T-helper 2 cell (primary cell): ENCODE measurements at regions not wholly inside any gene's neighbourhood (a gene's known extent, or its start where the extent isn't known, plus 50 kb on each side); places are given as distances from the start of the nearest gene placed in this dataset.
"Not testable (repeated sequence)": the region's sequence is repeated elsewhere in the genome, so short reads cannot be mapped to it uniquely, and the experiment has no call there.

ENCODE experiments used
- DNase-seq, 5 experiments: peaks; one replicate each; pipeline versions ENCODE4 v3.0.0 to v3.0.0-alpha.2; 2012 to 2022

- no peak for DNase-seq
Measured at GRCh38 chr6:133055441-133055966, 185.7 kb upstream of the EYA4 start.

DNA sequence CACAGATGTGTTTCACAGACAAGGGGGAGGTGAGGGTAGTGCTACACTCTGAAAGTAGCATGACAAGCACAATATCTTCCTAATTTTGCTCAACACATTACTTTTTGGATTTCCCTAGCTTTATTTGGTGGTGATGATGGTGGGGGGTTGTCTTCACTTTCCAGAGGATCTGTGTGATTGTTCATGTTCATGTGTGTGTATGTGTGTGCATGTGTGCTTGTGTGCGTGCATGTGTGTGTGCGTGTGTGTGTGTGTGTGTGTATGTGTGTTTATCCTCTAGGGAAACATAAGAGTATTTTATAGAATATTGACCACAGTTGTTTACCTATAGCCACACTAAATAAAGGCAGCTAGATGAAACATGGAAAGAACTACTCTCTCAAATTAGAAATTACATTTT is 183.8 kb upstream of the EYA4 start:
- no peak for DNase-seq

- DNase-seq, result no peak
Measured at GRCh38 chr6:133062077-133062476, 179.1 kb upstream of the EYA4 start.

DNA sequence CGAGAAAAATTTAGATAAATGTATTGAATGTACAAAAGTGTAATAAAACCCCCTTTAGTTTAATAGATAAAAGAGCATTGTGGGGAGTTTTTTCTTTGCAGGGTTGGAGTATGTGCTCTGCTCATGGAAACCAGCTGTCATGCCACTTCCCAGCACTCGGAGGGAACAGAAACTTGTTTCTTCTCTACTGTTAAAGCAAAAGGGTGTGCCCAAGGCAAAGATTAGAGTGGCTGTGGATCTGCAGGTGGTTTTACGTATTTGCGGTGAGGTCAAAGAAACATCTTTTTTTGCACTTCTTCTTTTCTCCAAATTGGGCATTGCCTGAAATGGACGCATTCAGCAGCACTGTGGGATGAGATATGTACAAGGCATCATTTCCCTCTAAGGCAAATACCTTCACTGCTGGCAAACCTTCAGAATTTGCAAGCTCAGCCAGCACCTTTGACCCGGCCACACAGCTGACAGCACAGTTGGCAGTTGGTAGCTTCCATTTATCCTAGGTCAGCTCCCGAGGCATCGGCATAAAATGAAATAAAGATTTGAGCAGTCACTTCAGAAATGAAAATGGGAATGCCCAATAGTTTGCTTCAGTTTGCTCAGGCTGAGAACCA is 178.4 kb upstream of the EYA4 start:
- DNase-seq, result no peak

GRCh38 chr6:133067960-133068359 is 173.2 kb upstream of the EYA4 start:
- no peak for DNase-seq

DNA sequence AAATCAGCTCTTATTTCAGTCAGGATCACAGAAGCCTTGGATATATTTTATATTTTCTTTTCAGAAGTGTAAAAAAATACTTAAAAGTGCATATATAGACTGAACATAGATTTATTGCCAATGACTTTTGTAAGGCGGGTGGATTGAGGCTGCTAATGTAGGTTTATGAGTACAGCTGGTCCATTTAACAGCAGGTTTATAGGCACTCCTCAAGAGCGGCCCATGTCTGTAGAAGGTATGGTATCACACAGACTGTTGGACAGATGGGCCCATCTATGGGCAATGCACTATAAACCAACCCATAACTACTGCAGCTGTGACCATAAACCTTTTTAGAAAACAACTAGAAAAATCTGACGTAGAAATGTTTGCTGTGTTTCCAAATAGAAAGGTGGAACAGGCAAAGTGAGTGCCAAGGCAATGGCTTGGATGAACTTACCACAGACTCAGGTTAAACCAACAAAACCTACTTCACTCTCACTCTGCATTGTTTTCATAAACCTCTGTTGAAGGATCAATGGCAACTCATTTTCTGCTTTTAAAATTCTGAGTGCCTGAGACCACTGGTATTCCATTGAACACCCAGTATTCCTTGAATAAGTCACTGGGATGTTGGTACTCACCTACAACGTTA is 170.6 kb upstream of the EYA4 start:
- no peak for DNase-seq

- DNase-seq, result no peak
Measured at GRCh38 chr6:133079901-133080300, 161.3 kb upstream of the EYA4 start.

- no peak for DNase-seq
Measured at GRCh38 chr6:133083248-133083967, 157.7 kb upstream of the EYA4 start.

- no peak for DNase-seq
Measured at GRCh38 chr6:133085471-133085870, 155.7 kb upstream of the EYA4 start.

- no peak for DNase-seq
Measured at GRCh38 chr6:133085896-133086295, 155.3 kb upstream of the EYA4 start.

GRCh38 chr6:133088931-133089695 is 152.0 kb upstream of the EYA4 start:
- no peak for DNase-seq

DNA sequence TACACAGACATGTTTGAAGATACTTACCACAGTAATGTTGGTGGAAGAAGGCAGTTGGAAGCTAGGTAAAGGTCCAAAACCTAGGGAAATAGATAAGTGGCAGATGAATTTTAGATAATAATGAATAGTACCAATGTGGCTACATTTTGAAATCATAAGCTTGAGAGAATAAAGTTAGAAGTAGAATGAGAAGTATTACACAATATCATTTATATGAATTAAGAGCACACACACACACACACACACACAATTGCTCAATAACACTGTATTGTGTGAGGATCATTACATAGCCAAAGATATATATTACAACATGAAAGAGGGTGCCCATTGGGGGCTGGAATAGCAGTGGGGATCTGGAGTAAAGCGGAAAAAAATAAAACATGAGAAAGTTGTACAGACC is 149.0 kb upstream of the EYA4 start:
- no peak for DNase-seq

- no peak for DNase-seq
Measured at GRCh38 chr6:133092771-133093170, 148.4 kb upstream of the EYA4 start.

GRCh38 chr6:133093211-133093610 is 147.9 kb upstream of the EYA4 start:
- not testable (repeated sequence) for DNase-seq

DNA sequence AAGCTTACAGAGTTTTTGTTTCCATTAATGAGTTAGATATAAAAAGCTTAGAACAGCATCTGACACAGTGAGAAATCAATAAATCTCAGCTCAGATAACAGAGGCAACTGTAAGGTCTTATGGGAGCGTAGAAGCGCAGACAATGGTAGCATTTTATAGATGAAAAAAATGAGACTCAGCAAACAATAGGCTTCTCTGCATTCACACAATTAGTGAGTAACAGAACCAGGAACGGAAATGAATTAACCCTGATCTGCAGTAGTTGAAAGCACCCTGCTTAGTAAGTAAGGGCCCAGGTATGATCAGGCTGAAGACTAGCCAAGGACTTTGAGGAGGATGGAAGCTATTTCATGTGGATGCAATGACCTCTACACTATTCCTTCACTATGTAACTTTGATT is 147.2 kb upstream of the EYA4 start:
- DNase-seq, result no peak

DNA sequence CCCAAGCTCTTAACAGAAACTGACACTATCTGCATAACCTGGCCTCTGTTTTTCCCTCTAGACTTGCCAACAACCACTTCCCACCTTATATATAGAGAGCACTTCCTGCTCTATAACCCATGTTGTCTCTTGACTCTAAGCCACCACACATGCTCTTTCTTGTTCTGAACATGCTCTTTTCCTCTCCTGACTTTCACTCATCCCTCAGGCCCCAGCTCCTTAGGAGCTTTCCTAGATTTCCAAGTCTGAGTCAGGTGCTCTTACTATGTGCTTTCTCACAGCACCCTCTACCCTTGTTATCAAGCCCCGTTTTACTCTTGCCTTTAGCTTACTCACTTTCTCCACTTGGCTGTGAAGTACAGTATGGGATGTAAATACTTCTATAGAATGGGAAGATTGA is 143.9 kb upstream of the EYA4 start:
- DNase-seq, result no peak

GRCh38 chr6:133099573-133099972 is 141.6 kb upstream of the EYA4 start:
- DNase-seq, result no peak

GRCh38 chr6:133100865-133101264 is 140.3 kb upstream of the EYA4 start:
- no peak for DNase-seq

GRCh38 chr6:133101790-133102189 is 139.4 kb upstream of the EYA4 start:
- no peak for DNase-seq

DNA sequence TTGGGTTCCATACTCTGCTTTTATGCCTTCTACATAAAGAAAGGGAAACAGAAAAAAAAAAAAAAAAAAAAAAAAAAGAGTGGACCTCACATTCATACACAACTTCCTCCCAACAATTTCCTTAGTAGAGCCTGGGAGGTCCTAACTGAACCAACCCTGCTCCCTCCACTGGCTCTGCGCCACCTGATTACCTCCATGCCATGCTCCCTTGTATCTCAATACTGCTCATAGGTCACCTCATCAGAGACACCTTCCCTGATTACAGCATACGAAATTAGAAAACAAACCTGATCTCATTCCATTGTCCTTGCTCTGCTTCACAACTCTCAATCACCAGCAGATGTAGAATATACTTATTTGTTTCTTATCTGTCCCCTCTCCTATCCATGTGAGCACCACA is 134.2 kb upstream of the EYA4 start:
- DNase-seq, result no peak

DNA sequence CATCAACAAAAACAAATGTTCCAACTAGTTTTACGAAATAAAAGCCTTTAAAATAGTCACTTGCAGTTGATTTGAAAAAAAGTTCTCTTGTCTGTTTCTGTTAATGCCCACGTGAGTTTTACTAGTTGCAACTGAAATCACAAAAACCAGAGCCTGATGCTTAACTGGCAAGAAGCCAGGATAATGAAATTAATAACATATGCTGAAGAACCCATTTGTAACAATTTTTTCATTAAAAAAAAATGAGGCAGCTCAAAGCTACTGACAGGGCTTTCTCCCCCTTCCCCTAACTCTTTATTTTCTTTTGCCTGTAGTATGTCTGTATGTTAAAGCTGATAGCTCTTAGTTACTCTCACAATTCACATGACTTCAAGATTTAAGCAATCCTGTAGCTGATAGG is 132.7 kb upstream of the EYA4 start:
- no peak for DNase-seq

- no peak for DNase-seq
Measured at GRCh38 chr6:133114973-133115372, 126.2 kb upstream of the EYA4 start.

GRCh38 chr6:133115946-133116345 is 125.2 kb upstream of the EYA4 start:
- no peak for DNase-seq
